SJCRH30 (cell line): ENCODE measurements at regions not wholly inside any gene's neighbourhood (a gene's known extent, or its start where the extent isn't known, plus 50 kb on each side); places are given as distances from the start of the nearest gene placed in this dataset.

Experiments
- DNase-seq, 2 experiments: peaks; one replicate each; pipeline ENCODE4 v3.0.0-alpha.2; 2015 to 2020
- H3K27ac ChIP-seq: fragments of 250-450 bp; sonication (Bioruptor Pico); 2 replicates; pipeline ENCODE4 v1.5.1; 2020; ENCODE audit warnings: mild to moderate bottlenecking, moderate library complexity
- H3K27me3 ChIP-seq: fragments of 250-450 bp; sonication (Bioruptor Pico); 2 replicates; pipeline ENCODE4 v1.5.1; 2020; ENCODE audit warnings: mild to moderate bottlenecking, moderate library complexity
- H3K36me3 ChIP-seq: fragments of 250-450 bp; sonication (Bioruptor Pico); 2 replicates; pipeline ENCODE4 v1.5.1; 2020; ENCODE audit warnings: mild to moderate bottlenecking, moderate library complexity
- H3K4me1 ChIP-seq: fragments of 250-450 bp; sonication (Bioruptor Pico); 2 replicates; pipeline ENCODE4 v1.5.1; 2020; ENCODE audit warnings: mild to moderate bottlenecking, moderate library complexity
- H3K4me3 ChIP-seq: fragments of 250-450 bp; sonication (Bioruptor Pico); 2 replicates; pipeline ENCODE4 v1.5.1; 2020; ENCODE audit warnings: mild to moderate bottlenecking, moderate library complexity
- H3K9me3 ChIP-seq: fragments of 250-450 bp; sonication (Bioruptor Pico); replicated peaks from 2 replicates; pipeline ENCODE4 v1.5.1; 2020; ENCODE audit warnings: mild to moderate bottlenecking, moderate library complexity

- no peak overlapping the region for H3K27ac ChIP-seq
- no peaks in the 10 kb centered on the region for H3K36me3 ChIP-seq
- DNase-seq: no peak
- H3K4me3 ChIP-seq: no peak overlapping the region
- no peaks in the 10 kb centered on the region for H3K9me3 ChIP-seq
- H3K4me1 ChIP-seq: no peaks in the 10 kb centered on the region
- no peaks in the 10 kb centered on the region; the same call in 1 of the 2 replicates for H3K27me3 ChIP-seq
Measured at GRCh38 chr2:13156916-13157315, 440.2 kb downstream of the TRIB2 start.

- no peak for DNase-seq
- no peaks in the 10 kb centered on the region for H3K9me3 ChIP-seq
- no peak overlapping the region for H3K4me3 ChIP-seq
- H3K27ac ChIP-seq: no peak overlapping the region
- H3K27me3 ChIP-seq: no peaks in the 10 kb centered on the region
- no peaks in the 10 kb centered on the region for H3K36me3 ChIP-seq
- no peaks in the 10 kb centered on the region for H3K4me1 ChIP-seq
Measured at GRCh38 chr2:13158466-13158865, 441.7 kb downstream of the TRIB2 start.

- H3K27me3 ChIP-seq: peaks cover 4% of the 10 kb centered on the region; the same call in 1 of the 2 replicates
- H3K9me3 ChIP-seq: no peaks in the 10 kb centered on the region
- no peak overlapping the region for H3K4me3 ChIP-seq
- no peak overlapping the region for H3K27ac ChIP-seq
- H3K4me1 ChIP-seq: no peaks in the 10 kb centered on the region
- no peaks in the 10 kb centered on the region for H3K36me3 ChIP-seq
- DNase-seq: no peak
Measured at GRCh38 chr2:13180729-13181128, 464.0 kb downstream of the TRIB2 start.

GRCh38 chr2:13193075-13193474 is 476.3 kb downstream of the TRIB2 start:
- Histone ChIP-seq H3K36me3 (no peaks in the 10 kb centered on the region), H3K4me3 (no peak overlapping the region), H3K27ac (no peak overlapping the region), H3K27me3 (no peaks in the 10 kb centered on the region), H3K4me1 (no peaks in the 10 kb centered on the region; the same call in 1 of the 2 replicates), H3K9me3 (no peaks in the 10 kb centered on the region)
- peak; percentile 56 to 67 for DNase-seq

- H3K27ac ChIP-seq: no peak overlapping the region
- no peaks in the 10 kb centered on the region for H3K27me3 ChIP-seq
- no peaks in the 10 kb centered on the region for H3K9me3 ChIP-seq
- H3K36me3 ChIP-seq: no peaks in the 10 kb centered on the region
- no peaks in the 10 kb centered on the region for H3K4me1 ChIP-seq
- peak; percentile 8 to 65 for DNase-seq
- H3K4me3 ChIP-seq: no peak overlapping the region
Measured at GRCh38 chr2:13193900-13194299, 477.2 kb downstream of the TRIB2 start.

- no peak for DNase-seq
- Histone ChIP-seq H3K36me3 (no peaks in the 10 kb centered on the region), H3K4me1 (no peaks in the 10 kb centered on the region), H3K4me3 (no peak overlapping the region), H3K27ac (no peak overlapping the region), H3K27me3 (no peaks in the 10 kb centered on the region), H3K9me3 (no peaks in the 10 kb centered on the region)
Measured at GRCh38 chr2:13195270-13195669, 478.5 kb downstream of the TRIB2 start.

GRCh38 chr2:13197248-13197647 is 480.5 kb downstream of the TRIB2 start:
- no peak overlapping the region for H3K27ac ChIP-seq
- no peak overlapping the region for H3K4me3 ChIP-seq
- no peaks in the 10 kb centered on the region for H3K27me3 ChIP-seq
- H3K36me3 ChIP-seq: no peaks in the 10 kb centered on the region
- H3K9me3 ChIP-seq: no peaks in the 10 kb centered on the region
- H3K4me1 ChIP-seq: no peaks in the 10 kb centered on the region
- no peak for DNase-seq

- Histone ChIP-seq H3K27me3 (no peaks in the 10 kb centered on the region), H3K36me3 (no peaks in the 10 kb centered on the region), H3K27ac (no peak overlapping the region), H3K9me3 (no peaks in the 10 kb centered on the region), H3K4me3 (no peak overlapping the region), H3K4me1 (no peaks in the 10 kb centered on the region)
- DNase-seq: no peak
Measured at GRCh38 chr2:13201924-13202323, 485.2 kb downstream of the TRIB2 start.

- Histone ChIP-seq H3K27me3 (no peaks in the 10 kb centered on the region), H3K27ac (no peak overlapping the region), H3K4me3 (no peak overlapping the region), H3K36me3 (no peaks in the 10 kb centered on the region), H3K4me1 (no peaks in the 10 kb centered on the region), H3K9me3 (no peaks in the 10 kb centered on the region)
- no peak for DNase-seq
Measured at GRCh38 chr2:13212115-13212514, 495.4 kb downstream of the TRIB2 start.

- no peaks in the 10 kb centered on the region for H3K36me3 ChIP-seq
- no peak overlapping the region for H3K27ac ChIP-seq
- H3K9me3 ChIP-seq: no peaks in the 10 kb centered on the region
- no peaks in the 10 kb centered on the region; the same call in 1 of the 2 replicates for H3K27me3 ChIP-seq
- H3K4me3 ChIP-seq: no peak overlapping the region
- DNase-seq: no peak
- no peaks in the 10 kb centered on the region for H3K4me1 ChIP-seq
Measured at GRCh38 chr2:13218205-13218604, 501.5 kb downstream of the TRIB2 start.

- peak; percentile 4 to 22 for DNase-seq
- Histone ChIP-seq H3K9me3 (no peaks in the 10 kb centered on the region), H3K36me3 (no peaks in the 10 kb centered on the region), H3K4me1 (no peaks in the 10 kb centered on the region; the same call in 1 of the 2 replicates), H3K27ac (no peak overlapping the region), H3K27me3 (peaks cover 8% of the 10 kb centered on the region; the same call in 1 of the 2 replicates), H3K4me3 (no peak overlapping the region)
Measured at GRCh38 chr2:13227578-13227977, 510.8 kb downstream of the TRIB2 start.

- Histone ChIP-seq H3K27ac (no peak overlapping the region), H3K4me1 (no peaks in the 10 kb centered on the region; the same call in 1 of the 2 replicates), H3K27me3 (0 out of 2 replicates have a peak, but pooled peaks cover 3% of the 10 kb centered on the region), H3K36me3 (no peaks in the 10 kb centered on the region), H3K9me3 (no peaks in the 10 kb centered on the region), H3K4me3 (no peak overlapping the region)
- no peak for DNase-seq
Measured at GRCh38 chr2:13230221-13230620, 513.5 kb downstream of the TRIB2 start.

- Histone ChIP-seq H3K9me3 (no peaks in the 10 kb centered on the region), H3K4me3 (no peak overlapping the region), H3K36me3 (no peaks in the 10 kb centered on the region), H3K4me1 (no peaks in the 10 kb centered on the region), H3K27ac (no peak overlapping the region), H3K27me3 (no peaks in the 10 kb centered on the region)
- no peak for DNase-seq
Measured at GRCh38 chr2:13240061-13240460, 523.3 kb downstream of the TRIB2 start.

- no peak overlapping the region for H3K27ac ChIP-seq
- no peak overlapping the region for H3K4me3 ChIP-seq
- H3K27me3 ChIP-seq: no peaks in the 10 kb centered on the region
- H3K36me3 ChIP-seq: no peaks in the 10 kb centered on the region
- H3K4me1 ChIP-seq: no peaks in the 10 kb centered on the region
- H3K9me3 ChIP-seq: no peaks in the 10 kb centered on the region
- no peak for DNase-seq
Measured at GRCh38 chr2:13240789-13241487, 524.2 kb downstream of the TRIB2 start.

GRCh38 chr2:13252615-13253014 is 535.9 kb downstream of the TRIB2 start:
- Histone ChIP-seq H3K27me3 (peaks cover 5% of the 10 kb centered on the region; the same call in 1 of the 2 replicates), H3K4me1 (no peaks in the 10 kb centered on the region), H3K9me3 (no peaks in the 10 kb centered on the region), H3K27ac (no peak overlapping the region), H3K4me3 (no peak overlapping the region), H3K36me3 (no peaks in the 10 kb centered on the region)
- no peak for DNase-seq

GRCh38 chr2:13255485-13255884 is 538.7 kb downstream of the TRIB2 start:
- H3K9me3 ChIP-seq: no peaks in the 10 kb centered on the region
- H3K4me1 ChIP-seq: no peaks in the 10 kb centered on the region
- DNase-seq: no peak
- no peaks in the 10 kb centered on the region for H3K36me3 ChIP-seq
- peaks cover 5% of the 10 kb centered on the region; the same call in 1 of the 2 replicates for H3K27me3 ChIP-seq
- H3K4me3 ChIP-seq: no peak overlapping the region
- H3K27ac ChIP-seq: no peak overlapping the region
